H1 (cell line): ENCODE measurements at regions not wholly inside any gene's neighbourhood (a gene's known extent, or its start where the extent isn't known, plus 50 kb on each side); places are given as distances from the start of the nearest gene placed in this dataset.

ENCODE experiments used
- CTCF ChIA-PET: fragments of 300-600 bp; sonication (Branson Sonifier 250); formaldehyde crosslinking; loops from one replicate; lab custom pipeline; 2021; ENCODE audit not compliant: partially characterized antibody; lab: Charles Lee
- POLR2A ChIA-PET: fragments of 300-600 bp; sonication (Branson Sonifier 250); formaldehyde crosslinking; loops from one replicate; lab custom pipeline; 2021; ENCODE audit warnings: inconsistent platforms; ENCODE audit not compliant: partially characterized antibody; lab: Charles Lee
- DNase-seq, 2 experiments: peaks; one replicate each; pipeline versions ENCODE4 v3.0.0 to v3.0.0-alpha.2; 2010 to 2022; ENCODE audit warnings: low spot score in 2 of 2, low read depth in 1 of 2, mixed read lengths in 1 of 2
- FAIRE-seq: peaks from 2 replicates; lab custom pipeline; 2011; peaks lifted over from hg19 to GRCh38; lab: Jason Lieb, UNC
- H2AFZ ChIP-seq: 2 replicates; pipeline ENCODE4 v1.8.1; 2012; ENCODE audit warnings: low read length, inconsistent platforms
- H2AK5ac ChIP-seq: 2 replicates; pipeline ENCODE4 v1.6.1; 2013; ENCODE audit warnings: low read depth, low read length
- H2BK120ac ChIP-seq: replicated peaks from 2 replicates; pipeline ENCODE3; 2013; ENCODE audit warnings: low read depth, low read length, inconsistent platforms
- H2BK12ac ChIP-seq: 2 replicates; pipeline ENCODE4 v1.6.1; 2013; ENCODE audit warnings: low read depth, low read length
- H2BK15ac ChIP-seq: 2 replicates; pipeline ENCODE4 v1.6.1; 2013; ENCODE audit warnings: low read length
- H2BK20ac ChIP-seq: 2 replicates; pipeline ENCODE4 v1.6.1; 2013; ENCODE audit warnings: low read length
- H2BK5ac ChIP-seq: 2 replicates; pipeline ENCODE4 v1.6.1; 2013; ENCODE audit warnings: low read depth, low read length
- H3K14ac ChIP-seq: 2 replicates; pipeline ENCODE4 v1.6.1; 2013; ENCODE audit warnings: inconsistent platforms; ENCODE audit not compliant: insufficient read length
- H3K18ac ChIP-seq: 2 replicates; pipeline ENCODE4 v1.6.1; 2013; ENCODE audit warnings: low read length; ENCODE audit errors: extremely low read depth
- H3K23ac ChIP-seq: 2 replicates; pipeline ENCODE4 v1.6.1; 2013; ENCODE audit warnings: inconsistent platforms; ENCODE audit not compliant: insufficient read length
- H3K23me2 ChIP-seq: 2 replicates; pipeline ENCODE4 v1.6.1; 2013; ENCODE audit warnings: low read depth, low read length
- H3K27ac ChIP-seq: 2 replicates; pipeline ENCODE4 v1.6.1; 2011; ENCODE audit warnings: low read depth, low read length, inconsistent platforms
- H3K27me3 ChIP-seq, 4 experiments: replicated peaks in 1 of 4; 1 replicate in 1 of 4; 2 replicates in 3 of 4; pipeline versions ENCODE4 v1.6.1 to v1.8.1; 2011 to 2013; ENCODE audit warnings: low read length in 3 of 4, mild to moderate bottlenecking in 3 of 4, inconsistent platforms in 2 of 4, mixed read lengths in 2 of 4, moderate library complexity in 1 of 4; ENCODE audit not compliant: control insufficient read depth in 3 of 4, insufficient read depth in 3 of 4; ENCODE audit errors: extremely low read depth in 1 of 4
- H3K36me3 ChIP-seq, 4 experiments: 2 replicates each; pipeline versions ENCODE4 v1.6.1 to v1.8.1; 2011 to 2013; ENCODE audit warnings: mild to moderate bottlenecking in 4 of 4, low read length in 3 of 4, moderate library complexity in 2 of 4, control low read depth in 1 of 4, inconsistent platforms in 1 of 4; ENCODE audit not compliant: insufficient read depth in 4 of 4, control insufficient read depth in 2 of 4
- H3K4ac ChIP-seq: replicated peaks from 2 replicates; pipeline ENCODE3; 2013; ENCODE audit warnings: low read length, low read depth, mixed read lengths, inconsistent platforms; ENCODE audit not compliant: insufficient read length
- H3K4me1 ChIP-seq, 4 experiments: replicated peaks in 1 of 4; 1 replicate in 1 of 4; 2 replicates in 3 of 4; pipeline versions ENCODE4 v1.6.1 to v1.8.1; 2011 to 2013; ENCODE audit warnings: low read length in 3 of 4, inconsistent platforms in 2 of 4, mixed read lengths in 1 of 4; ENCODE audit not compliant: insufficient read depth in 4 of 4, control insufficient read depth in 3 of 4
- H3K4me2 ChIP-seq, 2 experiments: 2 replicates each; pipeline versions ENCODE4 v1.6.1 to v1.8.1; 2011 to 2013; ENCODE audit warnings: low read depth in 2 of 2, low read length in 2 of 2, control low read depth in 1 of 2, inconsistent platforms in 1 of 2, mild to moderate bottlenecking in 1 of 2; ENCODE audit not compliant: insufficient read depth in 1 of 2
- H3K4me3 ChIP-seq, 4 experiments: fragments of 200-600, 300-600 bp in 1 of 4; sonication (generic), shearing (Covaris generic), sonication (Bioruptor Twin) in 1 of 4; 2 replicates each; pipeline versions ENCODE4 v1.5.1 to v1.8.1; 2011 to 2016; ENCODE audit warnings: low read length in 4 of 4, low read depth in 3 of 4, control low read depth in 2 of 4, inconsistent platforms in 2 of 4, mild to moderate bottlenecking in 2 of 4, mixed read lengths in 1 of 4, moderate library complexity in 1 of 4; ENCODE audit not compliant: insufficient read depth in 2 of 4; ENCODE audit errors: extremely low read depth in 1 of 4
- H3K56ac ChIP-seq: replicated peaks from 2 replicates; pipeline ENCODE3; 2013; ENCODE audit warnings: low read depth, mild to moderate bottlenecking, mixed read lengths, low read length, inconsistent platforms; ENCODE audit not compliant: insufficient read length
- H3K79me1 ChIP-seq: 2 replicates; pipeline ENCODE4 v1.6.1; 2013; ENCODE audit warnings: low read depth, low read length, control low read depth
- H3K79me2 ChIP-seq, 2 experiments: 2 replicates each; pipeline versions ENCODE4 v1.6.1 to v1.8.1; 2012 to 2013; ENCODE audit warnings: low read length in 2 of 2, mild to moderate bottlenecking in 2 of 2, inconsistent platforms in 1 of 2; ENCODE audit not compliant: insufficient read depth in 2 of 2, control insufficient read depth in 1 of 2
- H3K9ac ChIP-seq, 4 experiments: replicated peaks in 1 of 4; 1 replicate in 1 of 4; 2 replicates in 3 of 4; pipeline versions ENCODE4 v1.6.1 to v1.8.1; 2011 to 2013; ENCODE audit warnings: low read depth in 3 of 4, low read length in 3 of 4, control low read depth in 2 of 4, mild to moderate bottlenecking in 2 of 4, moderate library complexity in 2 of 4, inconsistent platforms in 1 of 4; ENCODE audit errors: extremely low read depth in 1 of 4
- H3K9me3 ChIP-seq, 2 experiments: 2 replicates each; pipeline versions ENCODE4 v1.6.1 to v1.8.1; 2012 to 2013; ENCODE audit warnings: mild to moderate bottlenecking in 2 of 2, moderate library complexity in 2 of 2, control low read depth in 1 of 2, inconsistent platforms in 1 of 2, low read depth in 1 of 2, low read length in 1 of 2, mixed read lengths in 1 of 2; ENCODE audit not compliant: insufficient read depth in 2 of 2
- H4K20me1 ChIP-seq, 2 experiments: replicated peaks in 1 of 2; 2 replicates each; pipeline versions ENCODE3 to v1.8.1; 2011 to 2013; ENCODE audit warnings: inconsistent platforms in 2 of 2, low read length in 2 of 2, mild to moderate bottlenecking in 1 of 2; ENCODE audit not compliant: insufficient read depth in 2 of 2, control insufficient read depth in 1 of 2
- H4K5ac ChIP-seq: 2 replicates; pipeline ENCODE4 v1.6.1; 2013; ENCODE audit warnings: low read length, low read depth, mixed read lengths, inconsistent platforms; ENCODE audit not compliant: insufficient read length
- H4K8ac ChIP-seq: 2 replicates; pipeline ENCODE4 v1.8.0; 2013; ENCODE audit warnings: mild to moderate bottlenecking, moderate library complexity, low read length, inconsistent platforms; ENCODE audit not compliant: insufficient read depth; ENCODE audit errors: extremely low read depth
- H4K91ac ChIP-seq: replicated peaks from 2 replicates; pipeline ENCODE3; 2013; ENCODE audit warnings: low read length, mixed read lengths, inconsistent platforms; ENCODE audit not compliant: insufficient read length
- ATF3 ChIP-seq: IDR thresholded peaks from 2 replicates; pipeline ENCODE4 v1.6.1; 2011; ENCODE audit warnings: low read depth, mild to moderate bottlenecking, low read length; ENCODE audit not compliant: insufficient read depth
- GTF2F1 ChIP-seq: IDR thresholded peaks from 2 replicates; pipeline ENCODE4 v1.6.1; 2012; ENCODE audit warnings: low read depth, low read length, improper control_type of control experiment, borderline replicate concordance
- POLR2A ChIP-seq, 2 experiments: IDR thresholded peaks; 1 replicate in 1 of 2; 2 replicates in 1 of 2; pipeline ENCODE4 v1.6.1; 2011; ENCODE audit warnings: low read depth in 2 of 2, low read length in 2 of 2, mild to moderate bottlenecking in 2 of 2; ENCODE audit errors: control extremely low read depth in 1 of 2
- RAD21 ChIP-seq, 2 experiments: IDR thresholded peaks in 1 of 2; conservative IDR thresholded peaks in 1 of 2; 2 replicates each; pipeline ENCODE4 v1.6.1; 2011; ENCODE audit warnings: low read depth in 2 of 2, low read length in 2 of 2, improper control_type of control experiment in 1 of 2, inconsistent platforms in 1 of 2, mild to moderate bottlenecking in 1 of 2, moderate library complexity in 1 of 2
- RBBP5 ChIP-seq: IDR thresholded peaks from 2 replicates; pipeline ENCODE4 v1.7.1; 2012; ENCODE audit warnings: low read depth, mild to moderate bottlenecking, inconsistent platforms, low read length, moderate library complexity, borderline replicate concordance
- RXRA ChIP-seq: IDR thresholded peaks from 2 replicates; pipeline ENCODE4 v1.6.1; 2011; ENCODE audit warnings: low read depth, mild to moderate bottlenecking, low read length, moderate library complexity; ENCODE audit not compliant: insufficient read depth
- WGBS, 2 experiments: shearing (Covaris generic) in 1 of 2; methylation state at CpG; one replicate each; pipeline versions ENCODE4 v1.1.6 to v1.1.7; 2013 to 2015; ENCODE audit warnings: low lambda C conversion rate in 2 of 2, mixed read lengths in 2 of 2, inconsistent platforms in 1 of 2, low coverage in 1 of 2, missing lambda C conversion rate in 1 of 2; ENCODE audit not compliant: insufficient replicate concordance in 2 of 2, insufficient coverage in 1 of 2, insufficient read length in 1 of 2; ENCODE audit errors: extremely low coverage in 1 of 2, missing lambda C conversion rate in 1 of 2; 5-methylcytosine and 5-hydroxymethylcytosine counted together

- Histone ChIP-seq H2BK120ac (no peak overlapping the region), H2AK5ac (no peak overlapping the region), H4K20me1 (no peaks in the 10 kb centered on the region), H4K8ac (no peak overlapping the region), H3K23ac (no peak overlapping the region), H3K4me2 (no peak overlapping the region), H3K4me1 (peaks cover 0 to 4% (median 1%) of the 10 kb centered on the region in 4 experiments; a peak in 2 of 7 replicates), H3K27ac (no peak overlapping the region), H4K5ac (no peak overlapping the region), H3K9ac (no peak overlapping the region), H3K4ac (no peak overlapping the region), H3K79me2 (no peaks in the 10 kb centered on the region), H3K4me3 (no peak overlapping the region), H2BK15ac (no peak overlapping the region), H2AFZ (no peak overlapping the region), H2BK5ac (no peak overlapping the region), H3K14ac (no peak overlapping the region), H3K27me3 (no peaks in the 10 kb centered on the region), H3K56ac (no peak overlapping the region), H3K79me1 (no peaks in the 10 kb centered on the region), H3K9me3 (no peaks in the 10 kb centered on the region), H3K18ac (no peak overlapping the region), H4K91ac (no peak overlapping the region), H3K36me3 (no peaks in the 10 kb centered on the region), H2BK20ac (no peak overlapping the region), H2BK12ac (no peak overlapping the region), H3K23me2 (no peaks in the 10 kb centered on the region)
- TF ChIP-seq ATF3 = no peak
- no peak for TF ChIP-seq GTF2F1
- no peak for TF ChIP-seq RAD21 (IDR thresholded peaks at IDR 0.05 in 1 of 2, conservative IDR thresholded peaks at IDR 0.05 in 1 of 2; ENCODE audit: low read depth in 2 of 2, low read length in 2 of 2)
- TF ChIP-seq RBBP5 = no peak
- TF ChIP-seq RXRA = no peak
- TF ChIP-seq POLR2A (IDR thresholded peaks at IDR 0.05; ENCODE audit: control extremely low read depth in 1 of 2, low read depth in 2 of 2, low read length in 2 of 2) = no peak
- 93% methylated on average over 2 of the region's 2 CpGs; no CpG with 5 or more reads in 1 of the 2 experiments for WGBS, 2 experiments
- POLR2A ChIA-PET = no interaction called here
- FAIRE-seq (peak; percentile 24), DNase-seq (no peak)
- CTCF ChIA-PET = interaction anchor here (0.6 to 1.5 kb wide), 2 partner anchors 18 to 147 kb away, joined by 3 to 4 read pairs; no protein-coding TSS in a partner anchor
Measured at GRCh38 chr6:23510778-23511510, 615.1 kb upstream of the NRSN1 start.
